HG03460 (cell line): ENCODE measurements at regions not wholly inside any gene's neighbourhood (a gene's known extent, or its start where the extent isn't known, plus 50 kb on each side); places are given as distances from the start of the nearest gene placed in this dataset.
"Not testable (repeated sequence)": the region's sequence is repeated elsewhere in the genome, so short reads cannot be mapped to it uniquely, and the experiment has no call there.

Experiments used
- ATAC-seq: cut with Tn5 transposase; IDR thresholded peaks from one replicate; pipeline ENCODE4 v1.9.1; 2021; ENCODE audit not compliant: unreplicated experiment

- ATAC-seq: not testable (repeated sequence)
Observed at GRCh38 chr5:58308384-58308783, 151.5 kb downstream of the PLK2 start.

GRCh38 chr5:58300346-58300895, 159.5 kb downstream of the PLK2 start:
- no peak for ATAC-seq

GRCh38 chr5:58299256-58299655, 160.6 kb downstream of the PLK2 start:
- ATAC-seq: no peak

- no peak for ATAC-seq
Observed at GRCh38 chr5:58294598-58295305, 165.1 kb downstream of the PLK2 start.

GRCh38 chr5:58288275-58288674, 171.6 kb downstream of the PLK2 start:
- ATAC-seq: not testable (repeated sequence)

GRCh38 chr5:58286741-58287140, 173.1 kb downstream of the PLK2 start:
- no peak for ATAC-seq

GRCh38 chr5:58285900-58286299, 174.0 kb downstream of the PLK2 start:
- no peak for ATAC-seq

- ATAC-seq: no peak
Observed at GRCh38 chr5:58284886-58285285, 175.0 kb downstream of the PLK2 start.

GRCh38 chr5:58281189-58281588, 178.7 kb downstream of the PLK2 start:
- ATAC-seq: no peak

GRCh38 chr5:58279259-58279658, 180.6 kb downstream of the PLK2 start:
- ATAC-seq: no peak

GRCh38 chr5:58276431-58276830, 183.5 kb downstream of the PLK2 start:
- ATAC-seq: no peak

- no peak for ATAC-seq
Observed at GRCh38 chr5:58275516-58275915, 184.4 kb downstream of the PLK2 start.

- no peak for ATAC-seq
Observed at GRCh38 chr5:58274191-58274590, 185.7 kb downstream of the PLK2 start.

- ATAC-seq: no peak
Observed at GRCh38 chr5:58273711-58274110, 186.2 kb downstream of the PLK2 start.

GRCh38 chr5:58268268-58268667, 191.6 kb downstream of the PLK2 start:
- no peak for ATAC-seq

- no peak for ATAC-seq
Observed at GRCh38 chr5:58266402-58266801, 193.5 kb downstream of the PLK2 start.

- no peak for ATAC-seq
Observed at GRCh38 chr5:58265246-58265930, 194.5 kb downstream of the PLK2 start.

GRCh38 chr5:58264276-58264675, 195.6 kb downstream of the PLK2 start:
- no peak for ATAC-seq

GRCh38 chr5:58263296-58263695, 196.6 kb downstream of the PLK2 start:
- no peak for ATAC-seq

- ATAC-seq: no peak
Observed at GRCh38 chr5:58262226-58262625, 197.7 kb downstream of the PLK2 start.

GRCh38 chr5:58261605-58262004, 198.3 kb downstream of the PLK2 start:
- ATAC-seq: no peak

- no peak for ATAC-seq
Observed at GRCh38 chr5:58260243-58260642, 199.6 kb downstream of the PLK2 start.
